DND-41 (cell line): ENCODE measurements at regions not wholly inside any gene's neighbourhood (a gene's known extent, or its start where the extent isn't known, plus 50 kb on each side); places are given as distances from the start of the nearest gene placed in this dataset.

Source experiments
- EZH2 ChIP-seq: IDR thresholded peaks from 3 replicates; pipeline ENCODE4 v1.6.1; 2012; ENCODE audit warnings: borderline replicate concordance, low read depth, mild to moderate bottlenecking, moderate library complexity, low read length, inconsistent platforms; ENCODE audit not compliant: severe bottlenecking
- TF ChIP-seq, protein P1 (sequence below): IDR thresholded peaks from 2 replicates; pipeline ENCODE4 v1.5.1; 2012; ENCODE audit warnings: borderline replicate concordance, low read length, moderate library complexity, mild to moderate bottlenecking; ENCODE audit not compliant: poor library complexity, severe bottlenecking; ENCODE audit errors: extremely low read depth

DNA sequence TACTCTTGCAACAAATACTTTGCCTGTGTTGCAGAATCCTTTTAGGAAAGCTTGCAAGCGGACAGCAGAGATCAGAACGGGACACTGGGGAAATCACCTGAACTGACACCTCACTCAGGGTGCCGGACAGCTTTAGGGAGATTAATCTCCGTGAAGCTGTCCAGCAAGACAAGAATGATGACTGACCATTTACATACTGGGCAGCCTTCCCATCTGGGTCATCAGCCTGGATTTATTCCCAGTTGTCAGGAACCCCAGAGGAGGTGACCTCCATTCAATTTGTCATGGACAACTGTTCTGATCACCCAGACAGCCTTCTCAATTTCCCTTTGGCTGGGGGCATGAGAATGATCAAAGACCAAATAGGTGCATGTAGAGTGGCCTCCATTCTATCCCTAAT is 93.0 kb upstream of the EGFL6 start:
- TF ChIP-seq, protein P1, sequence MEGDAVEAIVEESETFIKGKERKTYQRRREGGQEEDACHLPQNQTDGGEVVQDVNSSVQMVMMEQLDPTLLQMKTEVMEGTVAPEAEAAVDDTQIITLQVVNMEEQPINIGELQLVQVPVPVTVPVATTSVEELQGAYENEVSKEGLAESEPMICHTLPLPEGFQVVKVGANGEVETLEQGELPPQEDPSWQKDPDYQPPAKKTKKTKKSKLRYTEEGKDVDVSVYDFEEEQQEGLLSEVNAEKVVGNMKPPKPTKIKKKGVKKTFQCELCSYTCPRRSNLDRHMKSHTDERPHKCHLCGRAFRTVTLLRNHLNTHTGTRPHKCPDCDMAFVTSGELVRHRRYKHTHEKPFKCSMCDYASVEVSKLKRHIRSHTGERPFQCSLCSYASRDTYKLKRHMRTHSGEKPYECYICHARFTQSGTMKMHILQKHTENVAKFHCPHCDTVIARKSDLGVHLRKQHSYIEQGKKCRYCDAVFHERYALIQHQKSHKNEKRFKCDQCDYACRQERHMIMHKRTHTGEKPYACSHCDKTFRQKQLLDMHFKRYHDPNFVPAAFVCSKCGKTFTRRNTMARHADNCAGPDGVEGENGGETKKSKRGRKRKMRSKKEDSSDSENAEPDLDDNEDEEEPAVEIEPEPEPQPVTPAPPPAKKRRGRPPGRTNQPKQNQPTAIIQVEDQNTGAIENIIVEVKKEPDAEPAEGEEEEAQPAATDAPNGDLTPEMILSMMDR, result no peak
- TF ChIP-seq EZH2, result no peak
